ENCODE measurements at regions not wholly inside any gene's neighbourhood (a gene's known extent, or its start where the extent isn't known, plus 50 kb on each side); places are given as distances from the start of the nearest gene placed in this dataset.
A peak's percentile ranks its signal among the peaks of the same experiment; 100 is the strongest.

- peak; percentile 63 for DNase-seq (ENCODE audit: low read depth)
- TF ChIP-seq CTCF (IDR thresholded peaks at IDR 0.05; ENCODE audit: control insufficient read depth, extremely low read depth, insufficient read depth) = no peak
- no peak overlapping the region for H3K4me3 ChIP-seq (ENCODE audit: low read depth, low read length)
Measured at GRCh38 chr1:84090447-84091245, 53.4 kb upstream of the PRKACB start.

DNA sequence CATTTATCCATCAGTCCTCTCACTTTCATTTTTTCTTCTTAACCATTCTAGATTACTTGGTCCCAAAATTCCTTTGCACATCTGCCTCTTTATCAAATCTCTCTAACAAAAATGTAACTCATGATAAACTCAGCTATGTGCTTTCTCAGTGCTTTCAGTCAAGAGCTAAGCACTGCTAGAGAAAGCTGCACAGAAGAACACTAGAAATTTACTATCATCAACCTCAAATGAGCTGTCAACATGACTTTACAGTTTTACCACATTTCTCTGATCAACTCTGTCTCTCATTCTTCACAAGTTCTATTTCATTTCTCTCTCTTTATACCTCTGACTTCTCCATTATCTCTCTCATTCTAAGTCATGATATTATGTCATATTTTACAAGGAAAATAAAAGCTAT, 54.2 kb upstream of the PRKACB start:
- TF ChIP-seq CTCF (IDR thresholded peaks at IDR 0.05; ENCODE audit: control insufficient read depth, extremely low read depth, insufficient read depth) = no peak
- DNase-seq (ENCODE audit: low read depth) = no peak
- H3K4me3 ChIP-seq (ENCODE audit: low read depth, low read length) = no peak overlapping the region

GRCh38 chr1:84089465-84089864, 54.6 kb upstream of the PRKACB start:
- no peak overlapping the region for H3K4me3 ChIP-seq (ENCODE audit: low read depth, low read length)
- no peak for DNase-seq (ENCODE audit: low read depth)
- no peak for TF ChIP-seq CTCF (IDR thresholded peaks at IDR 0.05; ENCODE audit: control insufficient read depth, extremely low read depth, insufficient read depth)

DNA sequence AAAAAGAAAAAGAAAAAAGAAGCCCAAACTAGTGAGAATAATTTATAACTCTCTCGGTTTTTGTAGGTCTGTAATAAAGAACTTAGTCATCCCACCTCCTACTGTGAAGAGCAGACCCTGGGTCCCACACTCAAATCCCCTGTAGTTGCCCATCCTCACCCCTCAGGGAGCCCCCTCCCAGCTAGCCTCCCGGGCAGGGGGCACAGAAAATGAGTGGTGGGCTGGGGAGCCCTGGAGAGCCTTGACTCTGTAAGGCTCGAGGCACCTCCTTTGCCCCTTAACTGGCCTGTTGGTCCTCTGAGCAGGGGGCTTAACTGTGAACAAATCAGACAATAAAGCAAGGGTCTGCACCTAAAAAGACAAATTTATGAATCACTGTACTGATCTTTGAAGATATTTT, 57.5 kb upstream of the PRKACB start:
- TF ChIP-seq CTCF (IDR thresholded peaks at IDR 0.05; ENCODE audit: control insufficient read depth, extremely low read depth, insufficient read depth) = no peak
- no peak overlapping the region for H3K4me3 ChIP-seq (ENCODE audit: low read depth, low read length)
- DNase-seq (ENCODE audit: low read depth) = no peak

DNA sequence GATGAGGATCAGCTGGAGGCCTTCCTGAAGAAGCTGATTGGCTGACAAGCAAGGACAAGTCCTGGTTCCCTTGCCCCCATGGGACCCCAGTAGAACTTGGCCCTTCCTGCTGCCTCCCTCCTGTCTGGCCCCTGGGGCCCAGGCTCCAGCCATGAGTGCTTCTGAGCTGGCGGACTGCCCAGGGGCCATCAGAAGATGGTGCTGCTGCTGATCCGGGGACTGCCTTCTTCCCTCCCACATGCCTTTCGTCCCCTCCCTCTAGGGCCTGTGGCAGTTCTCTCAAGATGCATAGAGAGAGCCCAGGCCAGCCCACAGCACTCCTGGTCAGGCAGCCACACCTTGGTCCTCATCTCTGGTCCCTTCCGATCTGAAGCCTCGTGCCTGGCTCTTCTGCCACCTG, 57.9 kb upstream of the PRKACB start:
- no peak overlapping the region for H3K4me3 ChIP-seq (ENCODE audit: low read depth, low read length)
- DNase-seq (ENCODE audit: low read depth) = no peak
- no peak for TF ChIP-seq CTCF (IDR thresholded peaks at IDR 0.05; ENCODE audit: control insufficient read depth, extremely low read depth, insufficient read depth)

GRCh38 chr1:84083307-84083706, 60.8 kb upstream of the PRKACB start:
- H3K4me3 ChIP-seq (ENCODE audit: low read depth, low read length) = no peak overlapping the region
- TF ChIP-seq CTCF (IDR thresholded peaks at IDR 0.05; ENCODE audit: control insufficient read depth, extremely low read depth, insufficient read depth) = no peak
- no peak for DNase-seq (ENCODE audit: low read depth)

DNA sequence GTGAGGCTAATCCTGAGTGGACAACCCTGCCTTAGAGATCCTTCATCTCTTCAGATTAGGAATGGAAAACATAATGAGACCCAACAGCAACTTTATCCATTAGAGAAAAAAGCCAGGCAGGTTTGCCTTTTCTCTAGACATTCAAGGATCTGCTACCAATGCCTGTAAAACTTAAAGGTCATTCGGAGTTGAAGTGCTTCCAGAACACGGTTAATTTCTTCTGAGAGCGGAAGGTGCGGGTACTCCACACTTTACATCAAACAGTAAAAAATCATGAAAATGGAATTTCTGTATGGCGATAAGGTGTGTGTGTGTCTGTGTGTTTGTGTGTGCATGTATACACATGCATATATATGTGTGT, 65.2 kb upstream of the PRKACB start:
- peak overlapping the region; percentile 83 for H3K4me3 ChIP-seq (ENCODE audit: low read depth, low read length)
- no peak for DNase-seq (ENCODE audit: low read depth)
- no peak for TF ChIP-seq CTCF (IDR thresholded peaks at IDR 0.05; ENCODE audit: control insufficient read depth, extremely low read depth, insufficient read depth)

Measured in LNCaP clone FGC (cell line).